Glomerular endothelial cell (primary cell): ENCODE measurements at regions not wholly inside any gene's neighbourhood (a gene's known extent, or its start where the extent isn't known, plus 50 kb on each side); places are given as distances from the start of the nearest gene placed in this dataset.

ENCODE experiments used
- DNase-seq: peaks from one replicate; pipeline ENCODE4 v3.0.0-alpha.2; 2011; ENCODE audit warnings: low read depth, low spot score; ENCODE audit errors: extremely low read depth

GRCh38 chr5:114678778-114679177 is 316.9 kb downstream of the KCNN2 start:
- no peak for DNase-seq

GRCh38 chr5:114665551-114665950 is 303.7 kb downstream of the KCNN2 start:
- DNase-seq, result no peak

DNA sequence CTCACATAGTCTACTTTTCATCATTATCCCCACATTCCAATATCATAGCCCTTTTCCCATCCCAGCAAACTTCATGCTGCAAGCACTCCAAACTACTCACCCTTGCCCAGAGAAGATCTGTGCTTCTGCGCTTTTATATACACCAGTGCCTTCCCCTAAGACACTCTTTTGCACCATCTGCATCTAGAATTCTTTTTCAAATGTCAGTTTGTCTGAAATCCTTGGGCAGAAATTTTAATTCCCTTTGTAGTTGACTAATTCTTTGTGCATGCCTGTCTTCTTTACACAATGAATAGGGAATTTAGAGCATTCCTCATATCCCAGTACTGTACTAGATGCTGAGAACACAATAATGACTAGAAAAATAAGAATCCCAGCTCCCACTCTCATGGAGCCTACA is 298.9 kb downstream of the KCNN2 start:
- no peak for DNase-seq

DNA sequence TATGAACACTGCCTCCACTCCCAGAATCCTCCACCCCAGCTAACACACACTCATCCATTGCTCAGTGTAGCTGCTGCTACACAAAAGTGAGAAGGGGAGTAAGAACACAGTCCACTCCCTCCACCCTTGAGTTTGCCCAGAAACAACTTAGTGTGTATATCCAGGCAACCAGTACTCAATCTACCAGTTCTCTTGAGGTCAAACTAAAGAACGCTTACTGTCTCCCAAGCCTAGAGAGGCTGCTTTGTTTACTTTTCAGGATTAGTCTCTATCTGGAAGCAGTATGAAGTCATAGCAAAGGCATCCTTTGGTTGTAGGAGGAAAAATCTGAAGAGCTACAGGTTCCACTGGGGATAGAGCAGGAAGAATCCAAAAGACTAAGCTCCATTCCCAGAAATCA is 296.3 kb downstream of the KCNN2 start:
- DNase-seq, result no peak

DNA sequence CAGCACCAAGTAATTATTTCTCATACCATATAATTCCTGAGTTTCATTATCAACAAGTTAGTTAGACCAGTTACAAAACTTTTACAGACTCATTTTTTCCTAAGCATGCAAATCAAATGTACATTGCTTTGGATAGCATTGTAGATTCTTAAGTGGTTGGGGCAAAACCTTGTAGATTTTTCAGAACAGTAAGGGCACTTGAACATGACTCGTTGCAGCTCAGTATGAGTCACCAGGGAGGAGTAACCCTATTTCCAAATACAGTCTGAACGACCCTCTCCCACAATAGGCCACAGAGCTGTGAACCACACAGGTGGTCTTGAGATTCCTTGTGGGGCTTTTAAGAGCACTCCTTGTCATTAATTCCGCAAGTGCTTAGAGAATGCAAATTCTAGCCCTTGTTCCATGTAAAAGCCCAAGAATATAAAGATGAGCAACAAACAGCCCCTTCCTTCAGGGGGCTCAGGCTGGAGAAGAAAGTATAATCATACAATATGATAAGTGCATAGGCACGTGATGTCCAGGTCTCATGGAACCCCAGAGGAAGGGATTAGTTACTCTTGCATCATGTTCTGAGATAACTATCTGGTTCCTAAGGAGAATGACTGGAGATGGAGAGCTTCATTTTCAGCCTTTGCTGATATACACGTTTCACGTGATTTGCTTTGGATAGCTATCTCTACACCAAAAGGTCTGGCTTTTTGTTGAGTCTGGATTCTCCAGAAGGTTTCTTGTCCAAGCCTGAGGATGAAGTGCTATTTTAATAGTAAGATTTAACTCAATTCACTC is 295.7 kb downstream of the KCNN2 start:
- DNase-seq, result no peak

DNA sequence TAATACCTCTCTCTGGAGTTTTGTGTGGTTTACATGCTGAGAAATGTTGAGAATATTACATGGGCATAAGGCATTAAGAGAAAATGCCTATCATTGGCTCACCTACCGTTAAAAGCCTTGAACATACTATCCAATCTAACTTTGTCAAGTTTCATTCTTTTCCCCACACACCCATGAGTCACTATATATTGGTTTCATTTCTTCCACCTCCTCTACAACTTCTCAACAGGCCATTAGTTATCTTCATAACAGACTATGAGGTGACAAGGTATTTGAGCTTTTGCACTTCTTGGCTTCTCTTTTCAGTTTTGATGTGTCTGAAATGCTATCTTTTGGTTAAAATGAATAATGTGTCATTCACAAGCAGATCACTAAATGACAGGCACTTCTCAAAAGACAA is 288.0 kb downstream of the KCNN2 start:
- DNase-seq, result no peak

GRCh38 chr5:114648940-114649339 is 287.1 kb downstream of the KCNN2 start:
- DNase-seq, result no peak

DNA sequence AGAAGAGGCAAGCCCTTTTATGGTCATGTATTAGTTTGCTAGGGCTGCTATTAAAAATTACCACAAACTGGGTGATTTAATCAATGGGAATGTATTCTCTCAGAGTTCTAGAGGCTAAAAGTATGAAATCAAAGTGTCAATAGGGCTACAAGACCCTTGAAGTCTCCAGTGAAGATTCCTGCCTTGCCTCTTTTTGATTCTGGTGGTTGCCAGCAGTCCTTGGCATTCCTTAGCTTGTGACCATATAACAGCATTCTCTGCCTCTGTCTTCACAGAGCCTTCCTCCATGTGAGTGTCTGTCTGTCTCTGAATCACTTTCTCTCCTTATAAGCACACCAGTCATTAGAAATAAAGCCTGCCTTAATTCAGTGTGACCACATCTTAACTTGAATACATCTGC is 282.7 kb downstream of the KCNN2 start:
- no peak for DNase-seq

- no peak for DNase-seq
Observed at GRCh38 chr5:114636271-114636670, 274.4 kb downstream of the KCNN2 start.

GRCh38 chr5:114634967-114635901 is 273.4 kb downstream of the KCNN2 start:
- no peak for DNase-seq

DNA sequence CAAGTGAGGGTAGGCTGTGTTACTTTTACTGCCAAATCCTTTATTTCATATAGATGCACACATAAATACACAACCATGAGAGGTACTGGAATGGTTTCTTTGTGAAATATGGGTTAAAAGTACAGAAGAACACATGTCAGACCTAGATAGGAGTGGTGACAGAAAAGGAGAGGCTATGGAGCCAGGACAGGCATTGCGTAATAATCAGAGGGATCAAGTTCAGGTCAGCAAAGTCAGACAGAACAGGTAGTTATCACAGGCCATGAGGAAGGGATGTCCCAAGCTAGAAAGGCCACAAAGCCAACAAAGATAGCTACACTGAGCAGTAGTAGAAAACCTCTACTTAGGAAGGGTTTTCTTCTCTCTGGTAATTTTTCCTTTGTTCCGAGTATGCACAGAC is 272.6 kb downstream of the KCNN2 start:
- no peak for DNase-seq

GRCh38 chr5:114612406-114612805 is 250.5 kb downstream of the KCNN2 start:
- DNase-seq, result no peak

DNA sequence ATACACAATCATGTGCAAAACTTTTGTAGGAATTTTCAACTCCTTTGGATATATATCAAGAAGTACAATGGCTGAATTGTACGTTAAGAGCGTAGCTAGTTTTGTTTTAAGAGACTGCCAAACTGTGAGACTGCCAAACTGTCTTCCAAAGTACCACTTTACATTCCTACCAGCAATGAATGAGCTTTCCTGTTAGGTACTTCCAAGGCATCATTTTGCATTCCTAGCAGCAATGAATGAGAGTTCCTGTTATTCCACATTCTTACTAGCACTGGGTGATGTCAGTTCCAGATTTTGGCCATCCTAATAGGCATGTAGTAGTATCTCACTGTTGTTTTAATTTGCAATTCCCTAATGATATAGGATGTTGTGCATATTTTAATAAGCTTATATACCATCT is 219.3 kb downstream of the KCNN2 start:
- no peak for DNase-seq

DNA sequence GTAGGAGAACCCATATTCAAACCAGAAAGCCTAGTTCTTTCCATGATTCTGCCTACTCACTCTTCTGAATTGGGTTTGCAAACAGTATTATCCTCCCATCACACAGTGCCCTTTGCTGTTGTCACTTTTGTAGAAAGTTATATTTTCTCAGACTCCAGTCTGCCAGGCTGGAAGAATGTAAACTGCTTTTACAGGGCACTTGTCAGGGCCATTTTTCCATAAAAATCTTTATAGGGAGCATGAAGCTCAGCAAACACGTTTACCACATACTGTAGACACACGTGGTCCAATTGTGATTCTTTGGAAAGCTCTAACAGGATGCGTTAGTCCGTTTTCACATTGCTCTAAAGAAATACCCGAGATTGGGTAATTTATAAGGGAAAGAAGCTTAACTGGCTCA is 204.0 kb downstream of the KCNN2 start:
- DNase-seq, result no peak

GRCh38 chr5:114565139-114565538 is 203.3 kb downstream of the KCNN2 start:
- DNase-seq, result no peak

- no peak for DNase-seq
Observed at GRCh38 chr5:114561415-114561814, 199.5 kb downstream of the KCNN2 start.
